NCI-H1417 treated with DMSO at 0.1 percent for 48 hours (cell line): ENCODE measurements at regions not wholly inside any gene's neighbourhood (a gene's known extent, or its start where the extent isn't known, plus 50 kb on each side); places are given as distances from the start of the nearest gene placed in this dataset.

Experiments used
- DNase-seq: peaks from one replicate; lab custom pipeline; 2025; lab: John Stamatoyannopoulos, UW

GRCh38 chr2:81940266-81940955 lies 1635.9 kb upstream of the LRRTM1 start:
- no peak for DNase-seq

GRCh38 chr2:81937944-81938343 lies 1633.4 kb upstream of the LRRTM1 start:
- DNase-seq: no peak

- no peak for DNase-seq
Observed at GRCh38 chr2:81903534-81903933, 1599.0 kb upstream of the LRRTM1 start.

- DNase-seq: no peak
Observed at GRCh38 chr2:81901017-81901416, 1596.5 kb upstream of the LRRTM1 start.

GRCh38 chr2:81895620-81896250 lies 1591.2 kb upstream of the LRRTM1 start:
- DNase-seq: no peak

- DNase-seq: no peak
Observed at GRCh38 chr2:81894451-81894990, 1590.0 kb upstream of the LRRTM1 start.

GRCh38 chr2:81876624-81877023 lies 1572.1 kb upstream of the LRRTM1 start:
- DNase-seq: no peak

GRCh38 chr2:81872006-81872405 lies 1567.5 kb upstream of the LRRTM1 start:
- no peak for DNase-seq

- no peak for DNase-seq
Observed at GRCh38 chr2:81870119-81870518, 1565.6 kb upstream of the LRRTM1 start.

- no peak for DNase-seq
Observed at GRCh38 chr2:81858998-81859397, 1554.4 kb upstream of the LRRTM1 start.

- DNase-seq: no peak
Observed at GRCh38 chr2:81853341-81853740, 1548.8 kb upstream of the LRRTM1 start.

- DNase-seq: no peak
Observed at GRCh38 chr2:81852651-81853050, 1548.1 kb upstream of the LRRTM1 start.

GRCh38 chr2:81839780-81840179 lies 1535.2 kb upstream of the LRRTM1 start:
- no peak for DNase-seq

GRCh38 chr2:81835321-81836000 lies 1530.9 kb upstream of the LRRTM1 start:
- no peak for DNase-seq

- no peak for DNase-seq
Observed at GRCh38 chr2:81786811-81787210, 1482.3 kb upstream of the LRRTM1 start.

- no peak for DNase-seq
Observed at GRCh38 chr2:81767187-81767912, 1462.8 kb upstream of the LRRTM1 start.

GRCh38 chr2:81747481-81748070 lies 1443.0 kb upstream of the LRRTM1 start:
- DNase-seq: no peak

- DNase-seq: no peak
Observed at GRCh38 chr2:81739966-81740365, 1435.4 kb upstream of the LRRTM1 start.

- DNase-seq: no peak
Observed at GRCh38 chr2:81734981-81735380, 1430.4 kb upstream of the LRRTM1 start.

GRCh38 chr2:81714817-81715216 lies 1410.3 kb upstream of the LRRTM1 start:
- no peak for DNase-seq

- no peak for DNase-seq
Observed at GRCh38 chr2:81706856-81707255, 1402.3 kb upstream of the LRRTM1 start.

- no peak for DNase-seq
Observed at GRCh38 chr2:81703831-81704230, 1399.3 kb upstream of the LRRTM1 start.
